ENCODE measurements at regions not wholly inside any gene's neighbourhood (a gene's known extent, or its start where the extent isn't known, plus 50 kb on each side); places are given as distances from the start of the nearest gene placed in this dataset.

- no peak overlapping the region for H3K4me3 Mint-ChIP-seq
- H3K36me3 Mint-ChIP-seq (ENCODE audit: low read depth), result no peaks in the 10 kb centered on the region
- ATAC-seq (ENCODE audit: low read depth), result no peak
- no peak for DNase-seq
- H3K4me1 Mint-ChIP-seq, result peaks cover 4% of the 10 kb centered on the region
- H3K9me3 Mint-ChIP-seq, result peaks cover under 1% of the 10 kb centered on the region
- H3K27me3 Mint-ChIP-seq, result peaks cover 3% of the 10 kb centered on the region
- H3K27ac Mint-ChIP-seq, result no peak overlapping the region
- intact Hi-C loops (cut with micrococcal nuclease), result no loop called here
- POLR2A ChIA-PET, result no interaction called here
- CTCF ChIA-PET, result interaction anchor here (1.3 kb wide), 1 partner anchor 208 kb away, joined by 3 read pairs; no protein-coding TSS in a partner anchor
- TF ChIP-seq, protein P1, sequence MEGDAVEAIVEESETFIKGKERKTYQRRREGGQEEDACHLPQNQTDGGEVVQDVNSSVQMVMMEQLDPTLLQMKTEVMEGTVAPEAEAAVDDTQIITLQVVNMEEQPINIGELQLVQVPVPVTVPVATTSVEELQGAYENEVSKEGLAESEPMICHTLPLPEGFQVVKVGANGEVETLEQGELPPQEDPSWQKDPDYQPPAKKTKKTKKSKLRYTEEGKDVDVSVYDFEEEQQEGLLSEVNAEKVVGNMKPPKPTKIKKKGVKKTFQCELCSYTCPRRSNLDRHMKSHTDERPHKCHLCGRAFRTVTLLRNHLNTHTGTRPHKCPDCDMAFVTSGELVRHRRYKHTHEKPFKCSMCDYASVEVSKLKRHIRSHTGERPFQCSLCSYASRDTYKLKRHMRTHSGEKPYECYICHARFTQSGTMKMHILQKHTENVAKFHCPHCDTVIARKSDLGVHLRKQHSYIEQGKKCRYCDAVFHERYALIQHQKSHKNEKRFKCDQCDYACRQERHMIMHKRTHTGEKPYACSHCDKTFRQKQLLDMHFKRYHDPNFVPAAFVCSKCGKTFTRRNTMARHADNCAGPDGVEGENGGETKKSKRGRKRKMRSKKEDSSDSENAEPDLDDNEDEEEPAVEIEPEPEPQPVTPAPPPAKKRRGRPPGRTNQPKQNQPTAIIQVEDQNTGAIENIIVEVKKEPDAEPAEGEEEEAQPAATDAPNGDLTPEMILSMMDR (IDR thresholded peaks at IDR 0.05), result no peak
Observed at GRCh38 chr12:116392061-116392460, 114.6 kb upstream of the MED13L start.

- no peak for DNase-seq
- intact Hi-C loops (cut with micrococcal nuclease), result no loop called here
- H3K27me3 Mint-ChIP-seq, result peaks cover 1% of the 10 kb centered on the region
- CTCF ChIA-PET, result no interaction called here
- ATAC-seq (ENCODE audit: low read depth), result no peak
- H3K4me3 Mint-ChIP-seq, result no peak overlapping the region
- no peaks in the 10 kb centered on the region for H3K36me3 Mint-ChIP-seq (ENCODE audit: low read depth)
- TF ChIP-seq, protein P1 (IDR thresholded peaks at IDR 0.05), result no peak
- POLR2A ChIA-PET, result interaction anchor here (0.7 kb wide), 1 partner anchor 166 kb away, joined by 3 read pairs; no protein-coding TSS in a partner anchor
- H3K9me3 Mint-ChIP-seq, result peaks cover 9% of the 10 kb centered on the region
- H3K27ac Mint-ChIP-seq, result no peak overlapping the region
- H3K4me1 Mint-ChIP-seq, result peaks cover 4% of the 10 kb centered on the region
Observed at GRCh38 chr12:116393255-116393654, 115.8 kb upstream of the MED13L start.

DNA sequence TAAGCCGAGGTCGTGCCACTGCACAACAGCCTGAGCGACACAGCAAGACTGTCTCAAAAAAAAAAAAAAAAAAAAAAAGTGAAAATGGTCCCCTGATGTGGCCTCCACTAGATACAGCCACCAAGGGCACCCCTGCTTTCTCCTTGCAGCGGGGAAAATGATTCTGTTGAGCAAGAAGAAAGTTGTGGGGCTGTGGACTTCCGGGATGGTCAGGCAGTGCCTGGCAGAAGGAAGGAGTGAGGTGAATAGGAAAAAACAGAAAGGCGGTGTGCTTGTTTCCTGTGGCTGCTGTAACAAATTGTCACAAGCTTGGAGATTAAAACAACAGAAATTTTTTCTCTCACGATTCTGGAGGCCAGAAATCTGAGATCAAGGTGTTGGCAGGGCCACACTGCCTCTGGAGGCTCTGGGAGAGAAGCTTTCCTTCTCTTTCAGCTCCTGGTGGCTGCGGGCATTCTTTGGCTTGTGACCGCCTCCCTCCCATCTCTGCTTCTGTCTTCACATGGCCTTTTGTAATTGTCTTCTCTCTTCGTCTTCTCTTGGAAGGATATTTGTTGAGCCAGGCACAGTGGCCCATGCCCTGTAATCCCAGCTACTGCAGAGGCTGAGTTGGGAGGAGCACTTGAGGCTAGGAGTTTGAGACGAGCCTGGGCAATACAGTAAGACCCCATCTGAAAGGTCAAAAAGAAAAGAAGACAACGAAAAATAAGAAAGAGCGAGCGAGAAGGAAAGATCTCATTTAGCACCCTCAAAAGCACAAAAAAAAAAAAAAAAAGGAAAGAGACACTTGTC, 116.6 kb upstream of the MED13L start:
- ChIA-PET CTCF (no interaction called here), POLR2A (no interaction called here)
- no peaks in the 10 kb centered on the region for H3K36me3 Mint-ChIP-seq (ENCODE audit: low read depth)
- no peak overlapping the region for H3K27ac Mint-ChIP-seq
- no peaks in the 10 kb centered on the region for H3K27me3 Mint-ChIP-seq
- intact Hi-C loops (cut with micrococcal nuclease), result no loop called here
- peaks cover 16% of the 10 kb centered on the region for H3K9me3 Mint-ChIP-seq
- ATAC-seq (ENCODE audit: low read depth), result no peak
- DNase-seq, result no peak
- TF ChIP-seq, protein P1 (IDR thresholded peaks at IDR 0.05), result no peak
- peaks cover 4% of the 10 kb centered on the region for H3K4me1 Mint-ChIP-seq
- H3K4me3 Mint-ChIP-seq, result no peak overlapping the region

DNA sequence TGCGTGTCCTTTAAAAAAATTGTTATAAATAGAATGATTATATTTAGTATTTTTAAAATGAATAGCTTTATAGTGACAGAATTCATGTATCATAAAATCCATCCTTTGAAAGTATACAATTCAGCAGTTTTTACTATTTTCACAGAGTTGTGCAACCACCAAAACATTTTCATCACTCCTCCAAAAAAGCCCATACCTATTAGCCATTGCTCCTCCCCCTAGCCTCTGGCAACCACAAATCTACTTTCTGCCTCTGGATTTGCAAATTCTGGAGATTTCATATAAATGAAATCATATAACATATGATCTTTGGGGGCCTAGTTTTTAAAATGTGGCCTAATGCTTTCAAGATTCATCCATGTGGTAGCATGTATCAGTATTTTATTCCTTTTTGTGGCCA, 117.9 kb upstream of the MED13L start:
- ChIA-PET CTCF (interaction anchor here (0.7 kb wide), 1 partner anchor 55 kb away, joined by 3 read pairs; no protein-coding TSS in a partner anchor), POLR2A (interaction anchor here (0.9 kb wide), 1 partner anchor 10 kb away, joined by 3 read pairs; no protein-coding TSS in a partner anchor)
- intact Hi-C loops (cut with micrococcal nuclease), result no loop called here
- TF ChIP-seq, protein P1 (IDR thresholded peaks at IDR 0.05), result no peak
- Mint-ChIP-seq H3K27me3 (no peaks in the 10 kb centered on the region), H3K4me3 (no peak overlapping the region), H3K9me3 (peaks cover 17% of the 10 kb centered on the region), H3K4me1 (peaks cover 5% of the 10 kb centered on the region), H3K27ac (no peak overlapping the region), H3K36me3 (ENCODE audit: low read depth) (no peaks in the 10 kb centered on the region)
- DNase-seq (no peak), ATAC-seq (ENCODE audit: low read depth) (no peak)

DNA sequence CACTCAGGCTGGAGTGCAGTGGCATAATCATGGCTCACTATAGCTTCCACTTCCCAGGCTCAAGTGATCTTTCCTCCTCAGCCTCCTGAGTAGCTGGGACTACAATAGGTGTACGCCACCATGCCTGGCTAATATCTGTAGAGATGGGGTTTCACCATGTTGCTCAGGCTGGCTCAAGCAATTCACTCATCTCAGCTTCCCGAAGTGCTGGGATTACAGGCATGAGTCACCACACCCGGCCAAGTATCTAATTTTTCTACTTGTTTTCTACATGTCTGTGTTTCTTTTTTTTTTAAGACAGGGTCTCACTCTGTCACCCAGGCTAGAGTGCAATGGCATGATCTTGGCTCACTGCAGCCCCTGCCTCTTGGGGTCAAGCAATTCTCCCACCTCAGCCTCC, 119.7 kb upstream of the MED13L start:
- ChIA-PET POLR2A (no interaction called here), CTCF (no interaction called here)
- Mint-ChIP-seq H3K4me1 (peaks cover 23% of the 10 kb centered on the region), H3K27ac (no peak overlapping the region), H3K4me3 (no peak overlapping the region), H3K27me3 (no peaks in the 10 kb centered on the region), H3K9me3 (peaks cover 31% of the 10 kb centered on the region), H3K36me3 (ENCODE audit: low read depth) (peaks cover 8% of the 10 kb centered on the region)
- intact Hi-C loops (cut with micrococcal nuclease), result no loop called here
- TF ChIP-seq, protein P1 (IDR thresholded peaks at IDR 0.05), result no peak
- DNase-seq, result no peak
- ATAC-seq (ENCODE audit: low read depth), result no peak

Measured in activated B cell treated with CpG ODN at 0.5 μM for 24 hours (primary cell).